SK-N-MC (cell line): ENCODE measurements at regions not wholly inside any gene's neighbourhood (a gene's known extent, or its start where the extent isn't known, plus 50 kb on each side); places are given as distances from the start of the nearest gene placed in this dataset.

Experiments used
- EZH2 ChIP-seq: fragments of 200-600 bp; sonication (generic); IDR thresholded peaks from one replicate; pipeline ENCODE4 v1.6.1; 2017; ENCODE audit warnings: antibody characterized with exemption
- FOXP2 ChIP-seq: optimal IDR thresholded peaks from 2 replicates; pipeline ENCODE3; 2011; ENCODE audit warnings: mild to moderate bottlenecking, moderate library complexity; ENCODE audit not compliant: insufficient read depth; ENCODE audit errors: extremely low read length, control extremely low read depth
- POLR2AphosphoS5 ChIP-seq: IDR thresholded peaks from 2 replicates; pipeline ENCODE4 v1.6.1; 2012; ENCODE audit warnings: mild to moderate bottlenecking, low read depth, low read length, borderline replicate concordance

GRCh38 chrX:122272011-122272410 is 912.1 kb upstream of the GRIA3 start:
- TF ChIP-seq EZH2 (no peak), POLR2AphosphoS5 (no peak), FOXP2 (no peak)
